HG03159 (cell line): ENCODE measurements at regions not wholly inside any gene's neighbourhood (a gene's known extent, or its start where the extent isn't known, plus 50 kb on each side); places are given as distances from the start of the nearest gene placed in this dataset.

Experiments
- ATAC-seq: cut with Tn5 transposase; IDR thresholded peaks from one replicate; pipeline ENCODE4 v1.9.1; 2021; ENCODE audit warnings: mild to moderate bottlenecking, moderate library complexity; ENCODE audit not compliant: unreplicated experiment

DNA sequence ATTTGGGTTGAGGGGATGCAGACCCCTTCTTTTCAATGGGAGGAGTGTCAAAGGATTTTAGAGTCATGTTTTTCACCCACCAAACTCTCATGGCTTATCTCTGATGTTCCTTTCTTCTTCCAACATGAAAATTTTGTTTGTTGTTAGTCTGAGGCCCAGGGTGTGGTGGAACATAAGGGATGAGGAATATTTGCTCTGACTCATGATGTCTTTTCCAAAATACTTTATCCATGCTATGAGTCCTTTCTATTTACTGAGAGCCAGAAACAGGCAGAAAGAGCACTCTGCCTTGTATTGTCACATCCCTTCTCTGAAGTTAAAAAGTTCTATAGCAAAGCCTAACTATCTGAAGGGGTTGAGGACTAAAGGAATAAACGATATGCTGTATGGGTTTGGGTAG lies 61.6 kb upstream of the GYPA start:
- no peak for ATAC-seq

DNA sequence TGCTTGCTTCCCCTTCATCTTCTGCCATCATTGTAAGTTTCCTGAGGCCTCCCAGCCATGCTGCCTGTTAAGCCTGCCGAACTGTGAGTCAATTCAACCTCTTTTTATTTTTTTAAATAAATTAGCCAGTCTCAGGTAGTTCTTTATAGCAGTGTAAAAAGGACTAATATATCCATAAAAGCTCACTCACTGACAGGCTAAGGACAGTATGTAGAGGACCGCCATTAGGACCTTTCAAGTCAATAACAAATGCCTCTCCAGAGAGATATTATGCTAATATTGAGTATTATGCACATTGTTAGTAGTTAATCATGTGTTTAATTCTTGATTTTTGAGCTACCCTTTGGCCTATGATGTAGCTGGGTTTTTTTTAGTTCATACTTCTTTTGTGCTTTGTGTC lies 62.6 kb upstream of the GYPA start:
- ATAC-seq: no peak

DNA sequence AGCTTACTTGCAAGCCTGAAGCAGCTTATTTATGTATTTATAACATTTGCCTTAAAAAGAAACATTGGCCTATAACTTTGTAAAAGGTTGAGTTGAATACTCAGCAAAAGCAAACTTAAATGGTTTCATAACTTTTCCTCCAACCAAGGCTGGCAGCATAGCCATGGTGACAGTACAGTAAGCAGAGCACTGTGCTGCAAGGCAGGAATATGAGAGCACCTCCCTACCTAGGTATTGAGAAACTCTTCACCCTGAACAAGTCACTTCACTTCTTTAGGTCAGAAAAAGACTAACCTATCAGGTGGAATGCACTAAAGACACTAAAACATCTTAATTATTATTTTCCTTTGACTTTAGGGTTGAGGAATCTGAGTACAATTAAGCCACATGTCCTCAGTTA lies 63.9 kb upstream of the GYPA start:
- no peak for ATAC-seq

DNA sequence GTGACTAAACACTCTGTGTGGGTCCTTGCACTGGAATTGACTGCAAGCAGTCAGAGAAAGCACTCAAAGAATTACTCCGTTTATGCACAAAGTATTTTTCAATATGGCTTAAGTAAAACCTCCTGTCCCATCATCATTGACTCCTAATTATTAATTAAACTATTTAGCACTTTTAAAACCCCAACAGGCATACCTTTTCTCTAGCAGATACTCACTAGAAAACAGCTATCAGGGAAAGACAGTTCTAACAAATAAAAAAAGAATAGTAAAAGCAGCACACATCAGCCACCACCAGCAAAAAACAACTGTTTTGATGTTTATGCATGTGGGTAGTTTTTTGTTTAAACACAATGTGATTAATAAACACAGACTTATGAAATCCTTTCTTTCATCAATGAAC lies 66.2 kb upstream of the GYPA start:
- no peak for ATAC-seq

DNA sequence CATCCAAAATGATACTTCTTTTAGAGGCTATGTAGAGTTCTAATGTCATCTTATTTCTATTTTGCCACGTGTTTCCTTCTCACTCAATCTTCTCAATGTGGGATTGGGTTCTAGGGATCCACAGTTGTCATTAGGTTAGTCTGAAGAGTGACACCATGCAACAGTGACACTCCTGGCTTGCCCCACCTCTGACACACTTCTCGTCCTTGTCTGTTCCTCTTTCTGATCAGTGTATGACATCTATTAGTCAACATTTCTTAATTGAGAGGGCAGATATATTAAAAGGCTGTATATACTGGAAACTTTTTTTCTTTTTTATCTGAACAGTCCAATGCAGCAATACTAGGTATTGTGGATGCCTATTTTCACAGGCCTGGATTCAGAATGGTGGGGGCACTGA lies 67.6 kb upstream of the GYPA start:
- ATAC-seq: no peak

DNA sequence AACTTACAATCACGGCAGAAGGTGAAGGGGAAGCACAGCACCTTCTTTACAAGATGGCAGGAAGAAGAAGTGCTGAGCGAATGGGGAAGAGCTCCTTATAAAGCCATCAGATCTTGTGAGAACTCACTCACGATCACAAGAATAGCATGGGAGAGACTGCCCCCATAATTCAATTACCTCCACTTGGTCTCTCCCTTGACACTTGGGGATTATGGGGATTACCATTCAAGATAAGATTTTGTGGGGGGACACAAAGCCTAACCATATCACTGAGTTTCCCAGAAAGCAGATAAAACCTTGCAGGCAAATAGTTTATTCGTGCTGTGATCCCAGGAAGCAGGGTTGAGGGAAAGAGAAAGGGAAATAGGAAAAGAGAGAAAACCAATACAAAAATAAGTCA lies 69.0 kb upstream of the GYPA start:
- no peak for ATAC-seq

DNA sequence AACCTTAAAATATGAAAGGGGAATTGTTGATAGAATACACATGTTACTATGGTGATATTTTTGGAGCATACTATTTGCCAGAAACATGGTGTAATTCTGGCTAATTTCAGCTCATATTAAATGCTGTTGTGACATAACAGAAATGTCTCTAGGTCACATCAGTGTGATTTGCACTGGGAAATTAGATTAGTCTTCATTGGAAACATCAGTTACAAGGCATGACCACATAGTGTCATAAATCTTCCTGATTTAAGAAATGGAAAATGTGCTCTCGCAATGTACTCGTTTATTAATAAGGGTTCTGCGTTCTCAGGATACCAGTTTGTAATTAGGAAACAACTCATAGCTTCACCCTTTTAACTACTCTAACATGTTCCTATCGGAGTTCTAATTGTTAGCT lies 72.9 kb upstream of the GYPA start:
- ATAC-seq: no peak

DNA sequence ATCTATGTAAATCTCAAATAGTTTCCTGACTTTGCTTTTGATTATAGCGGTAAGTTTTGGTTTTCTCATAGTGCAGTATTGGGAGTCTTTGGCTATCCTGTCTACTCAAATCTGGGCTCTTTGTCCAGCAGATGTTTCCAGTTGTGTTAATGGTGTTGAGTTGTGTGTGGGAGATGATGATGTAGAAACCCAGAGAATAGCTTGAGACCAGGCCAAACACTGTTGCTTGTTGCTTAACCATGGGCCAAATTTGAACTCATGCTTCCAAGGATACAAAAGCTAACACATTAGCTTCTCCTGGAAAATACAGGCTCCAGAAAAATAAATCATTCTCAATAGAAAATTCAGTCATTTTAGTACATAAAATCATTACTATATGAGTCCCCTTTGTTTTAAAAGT lies 82.6 kb upstream of the GYPA start:
- no peak for ATAC-seq

DNA sequence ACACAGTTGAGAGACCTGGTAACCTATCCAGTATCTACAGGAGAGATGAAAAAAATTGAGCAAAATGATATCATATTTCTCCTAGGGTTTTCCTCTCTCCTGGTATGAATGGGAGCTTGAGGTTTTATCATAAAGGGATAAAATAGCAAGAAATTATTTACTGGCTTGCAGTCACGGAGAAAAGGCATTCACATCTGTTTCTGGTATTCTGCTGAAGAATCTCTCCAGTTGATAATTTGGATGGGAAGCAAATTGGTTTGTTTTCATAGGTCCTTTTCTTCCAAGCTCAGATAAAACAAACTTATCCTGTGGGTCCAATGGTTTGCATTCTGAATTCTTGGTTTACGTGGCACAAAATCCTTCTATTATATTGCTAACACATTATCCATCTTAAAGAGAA lies 83.1 kb upstream of the GYPA start:
- no peak for ATAC-seq

DNA sequence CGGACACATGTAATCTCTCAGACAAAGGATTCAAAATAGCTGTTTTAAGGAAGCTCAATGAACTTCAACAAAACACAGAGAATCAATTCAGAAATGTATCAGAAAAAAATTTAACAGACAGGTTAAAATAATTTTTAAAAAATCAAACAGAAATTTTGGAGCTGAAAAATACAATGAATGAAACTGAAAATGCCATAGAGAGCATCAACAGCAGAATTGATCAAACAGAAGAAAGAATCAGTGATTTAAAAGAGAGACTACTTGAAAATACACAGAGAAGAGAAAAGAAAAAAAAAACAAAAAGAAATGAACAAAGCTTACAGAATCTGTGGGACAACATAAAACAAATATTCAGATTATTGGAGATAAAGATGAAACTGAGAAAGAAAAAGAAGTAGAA lies 118.8 kb upstream of the GYPA start:
- no peak for ATAC-seq

DNA sequence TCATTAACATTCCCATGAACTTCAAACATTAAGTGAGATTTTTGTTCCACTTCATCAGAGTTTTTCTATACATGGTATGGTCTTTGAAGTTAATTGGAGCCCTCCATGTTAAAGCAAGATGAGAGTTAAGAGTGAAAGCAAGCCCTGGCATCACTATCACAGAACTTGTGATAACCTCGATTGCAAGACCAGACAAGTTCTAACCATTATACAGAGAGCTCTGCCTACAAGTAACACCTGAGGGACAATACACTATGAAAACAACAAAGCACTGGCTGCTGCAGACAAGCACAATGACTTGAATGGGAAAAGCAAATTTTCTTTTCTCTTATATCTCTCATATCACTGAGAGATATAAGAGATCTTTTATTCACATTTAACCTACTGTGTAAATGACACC lies 126.6 kb upstream of the GYPA start:
- no peak for ATAC-seq

DNA sequence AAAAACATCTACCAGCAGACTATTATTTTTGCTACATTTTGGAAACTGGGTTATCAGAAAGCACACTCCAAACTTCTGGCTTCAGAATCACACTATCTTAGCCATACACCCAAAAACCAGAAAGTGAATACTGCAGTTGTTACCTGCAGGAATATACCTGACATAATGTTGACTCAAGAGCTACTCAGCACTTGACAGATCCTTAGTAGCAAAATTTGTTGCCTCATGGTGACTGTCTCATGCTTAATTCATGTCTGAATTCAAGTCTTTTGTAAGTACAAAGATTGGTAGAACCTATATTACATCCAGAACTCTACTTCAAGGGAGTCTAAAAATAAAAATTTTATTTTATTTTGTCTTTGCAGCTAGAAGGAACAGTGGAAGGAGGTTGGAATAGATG lies 140.2 kb upstream of the GYPA start:
- no peak for ATAC-seq

DNA sequence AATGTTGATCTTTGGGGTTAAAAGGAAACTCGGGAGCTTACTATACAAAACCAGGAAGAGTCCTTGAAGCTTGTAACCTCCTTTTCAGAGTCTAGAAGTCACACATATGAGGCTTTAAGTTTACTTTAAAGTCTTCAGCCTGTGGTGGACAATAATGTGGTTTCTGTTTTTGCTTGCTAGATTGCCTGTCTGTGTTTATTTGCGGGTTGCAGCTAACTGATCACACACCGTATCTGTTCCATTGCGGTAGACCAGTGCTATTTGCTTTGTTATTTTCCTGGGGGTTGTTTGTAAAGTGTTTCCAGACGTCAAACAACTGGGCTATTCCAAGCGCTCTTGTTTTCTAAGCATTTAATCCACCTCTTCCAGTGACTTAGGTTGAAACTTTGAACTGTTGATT lies 143.0 kb upstream of the GYPA start:
- ATAC-seq: no peak

DNA sequence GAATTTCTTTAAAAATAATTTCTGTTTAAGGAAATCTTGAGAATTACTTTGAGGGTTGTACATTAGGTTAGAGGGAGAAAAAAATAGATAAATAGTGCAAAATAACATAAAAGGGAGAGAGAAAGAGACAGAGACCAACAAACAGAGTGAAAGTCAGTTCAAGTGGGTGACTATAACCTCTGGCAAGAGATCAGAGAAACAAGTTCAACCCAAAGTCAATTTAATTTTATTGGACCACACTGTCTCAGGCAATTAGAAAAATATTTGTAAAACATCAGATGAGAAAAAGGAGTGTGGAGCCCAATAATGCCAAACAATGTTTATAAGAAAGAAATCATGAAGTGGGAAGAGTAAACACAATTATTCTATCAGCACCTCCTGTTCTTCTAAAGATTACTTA lies 143.5 kb upstream of the GYPA start:
- ATAC-seq: no peak

DNA sequence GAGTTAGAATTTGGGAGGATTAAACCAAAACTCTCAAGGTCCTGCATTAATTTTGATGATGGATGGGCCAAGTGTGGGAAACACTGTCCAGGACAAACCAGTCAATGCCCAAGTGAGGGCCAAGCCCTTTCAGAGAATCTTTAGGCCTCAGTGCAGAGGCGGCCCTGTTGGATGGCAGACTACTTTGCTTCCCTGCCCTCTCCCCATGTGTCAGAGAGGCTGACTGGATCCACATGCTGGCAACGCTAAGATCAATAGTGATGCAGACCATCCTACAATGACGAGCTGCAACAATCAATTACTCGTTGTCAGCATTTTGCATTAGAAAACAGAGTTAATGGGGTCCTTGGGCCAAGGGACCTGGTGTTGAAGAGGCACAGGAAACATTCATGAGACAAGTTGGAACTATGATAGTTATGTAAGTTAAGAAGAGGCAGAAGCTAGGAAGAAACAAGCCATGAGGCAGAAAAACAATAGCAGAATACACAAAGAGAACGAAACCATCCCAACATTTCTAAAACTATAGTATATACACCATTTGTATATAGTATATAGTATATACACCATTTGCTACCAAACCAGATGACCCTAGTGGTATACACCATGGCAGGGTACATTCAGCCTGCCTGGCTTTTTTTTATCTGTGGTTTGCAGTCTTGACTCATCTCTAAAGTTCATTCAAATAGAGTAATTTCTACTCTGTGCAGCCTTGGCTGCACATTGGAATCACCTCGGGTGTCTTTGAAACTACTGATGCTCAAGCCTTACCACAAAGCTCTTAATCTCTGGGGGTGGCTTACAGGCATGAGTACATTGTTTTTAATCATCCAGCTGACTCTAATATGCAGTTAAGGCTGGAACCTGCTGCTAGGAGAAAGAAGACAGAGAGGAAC lies 147.7 kb upstream of the GYPA start:
- peak; percentile 80 for ATAC-seq

DNA sequence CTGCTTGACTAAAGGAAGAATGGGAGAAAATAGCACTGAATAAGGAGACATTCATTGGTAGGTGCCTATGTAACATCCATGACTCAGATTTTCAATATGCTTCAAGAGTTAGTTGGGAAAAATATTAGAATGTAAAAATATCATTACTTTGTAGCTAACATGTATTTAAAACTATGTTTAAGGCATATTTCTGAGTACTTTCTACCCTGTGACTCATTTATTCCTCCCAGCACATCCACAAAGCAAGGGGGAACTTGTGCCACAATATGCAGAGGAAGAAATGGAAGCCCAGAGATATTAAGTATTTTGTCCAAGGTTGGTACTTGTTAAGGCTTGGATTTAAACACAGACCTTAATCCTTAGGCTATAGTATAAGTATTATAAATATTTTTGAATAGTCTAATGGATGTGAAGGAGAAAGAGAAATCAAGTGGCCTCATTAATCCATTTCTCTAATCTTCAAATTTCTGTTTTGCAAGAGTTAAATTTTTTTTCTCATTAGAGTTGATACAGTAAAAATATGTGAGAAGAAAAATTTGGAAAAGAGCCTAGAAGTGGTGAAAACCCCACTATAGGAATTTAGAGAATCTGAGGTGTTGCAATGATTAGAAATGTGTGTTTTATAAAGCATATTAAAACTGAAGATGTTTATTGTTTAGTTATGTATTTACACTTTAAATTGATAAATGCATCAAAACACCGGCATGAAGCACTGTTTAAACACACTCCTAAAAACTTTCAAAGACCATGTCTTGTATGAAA lies 149.3 kb upstream of the GYPA start:
- no peak for ATAC-seq

DNA sequence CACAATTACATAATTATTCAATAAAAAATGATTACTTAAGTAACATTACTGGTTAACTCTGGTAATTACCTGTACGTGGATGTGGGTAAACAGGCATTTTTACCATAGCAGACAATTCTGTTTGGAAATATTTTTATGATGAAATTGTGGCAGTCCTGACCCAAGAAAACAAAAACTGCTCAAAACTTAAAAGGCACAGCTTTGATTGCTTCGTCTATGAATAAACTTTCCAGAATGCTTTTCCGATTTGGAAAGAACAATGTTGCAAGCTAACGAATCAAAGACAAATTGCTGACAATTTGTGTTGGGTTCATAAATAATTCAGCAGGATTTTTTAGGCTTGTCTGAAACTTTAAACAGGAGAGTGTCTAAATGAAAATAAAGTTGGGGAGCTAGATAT lies 150.6 kb upstream of the GYPA start:
- no peak for ATAC-seq

DNA sequence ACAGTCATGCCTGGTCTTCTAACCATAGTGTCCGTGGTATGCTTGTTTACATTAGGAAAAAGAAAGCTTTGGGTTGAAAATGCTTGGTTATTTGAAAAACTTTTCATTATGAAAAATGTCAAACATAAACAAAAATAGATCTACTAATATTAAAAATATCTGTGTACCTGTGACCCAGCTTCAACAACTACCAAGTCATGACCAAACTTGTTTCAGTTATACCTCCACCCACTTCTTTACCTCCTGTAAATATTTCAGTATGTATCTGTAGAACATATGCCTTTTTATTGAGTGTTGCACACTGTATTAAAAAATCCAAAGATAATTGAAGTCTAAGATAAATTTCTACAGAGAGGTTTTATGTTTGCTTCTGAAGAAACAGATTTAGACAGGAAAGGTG lies 153.7 kb upstream of the GYPA start:
- no peak for ATAC-seq

DNA sequence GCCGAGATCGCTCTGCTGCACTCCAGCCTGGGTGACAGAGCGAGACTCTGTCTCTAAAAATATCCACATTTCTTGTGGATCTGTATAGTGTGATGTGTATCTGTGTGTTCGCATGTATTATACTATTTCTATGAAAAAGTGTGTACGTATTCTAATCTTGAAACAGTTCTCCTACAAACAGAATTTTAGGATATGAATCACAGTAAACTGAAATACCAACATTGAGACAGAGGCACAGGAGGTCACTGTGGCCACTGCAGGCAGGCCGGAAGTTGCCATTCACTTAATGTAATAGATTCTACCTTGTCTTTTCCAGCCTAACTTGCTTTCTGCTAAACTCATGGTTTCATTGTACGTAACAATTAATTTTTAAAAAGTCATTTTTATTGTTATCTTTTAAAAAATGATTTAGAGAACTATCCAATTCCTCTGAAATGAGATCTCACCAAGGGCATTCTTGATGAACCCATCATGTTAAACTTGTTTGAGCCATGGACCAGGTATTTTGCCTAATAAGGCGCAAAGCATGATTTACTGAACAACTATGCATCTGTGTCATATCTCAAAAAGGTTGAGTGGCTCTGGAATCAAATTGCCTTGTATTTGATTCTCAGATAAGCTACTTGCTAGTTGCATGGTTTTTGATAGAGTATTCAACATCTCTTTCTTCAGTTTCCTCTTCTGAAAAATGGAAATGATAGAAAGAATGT lies 154.9 kb upstream of the GYPA start:
- no peak for ATAC-seq

DNA sequence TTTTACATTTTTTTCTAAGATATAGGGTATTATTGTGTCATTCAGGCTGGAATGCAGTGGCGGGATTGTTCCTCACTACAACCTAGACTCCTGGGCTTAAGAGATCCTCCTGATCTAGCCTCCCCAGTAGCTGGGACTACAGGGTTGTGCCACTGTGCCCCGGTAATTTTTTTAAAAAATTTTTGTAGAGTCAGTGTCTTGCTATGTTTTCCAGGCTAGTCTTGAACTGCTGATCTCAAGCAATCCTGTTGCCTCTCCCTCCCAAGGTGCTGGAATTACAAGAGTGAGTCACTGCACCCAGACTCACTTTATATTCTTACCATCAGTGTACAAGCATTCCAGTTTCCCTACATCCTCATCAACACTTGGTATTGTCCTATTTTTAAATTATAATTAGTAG lies 156.4 kb upstream of the GYPA start:
- ATAC-seq: no peak

DNA sequence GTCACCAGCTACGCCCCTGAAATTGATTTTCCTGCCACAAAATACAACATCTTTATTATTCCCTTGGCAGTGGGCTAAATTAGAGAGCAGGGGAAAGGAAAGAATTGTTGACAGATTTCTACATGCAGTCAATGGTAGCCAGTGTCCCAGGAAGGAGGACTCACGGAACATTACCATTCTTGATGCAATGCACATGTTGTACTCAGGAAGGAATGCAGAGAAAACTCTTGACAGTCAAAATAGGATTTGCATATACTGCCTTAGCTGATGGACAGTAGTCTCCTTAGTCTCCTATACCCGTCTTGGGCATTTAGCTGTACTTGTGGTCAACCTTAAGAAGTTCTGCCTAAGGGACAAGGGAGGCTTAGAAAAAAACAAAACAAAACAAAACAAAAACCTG lies 158.0 kb upstream of the GYPA start:
- no peak for ATAC-seq

DNA sequence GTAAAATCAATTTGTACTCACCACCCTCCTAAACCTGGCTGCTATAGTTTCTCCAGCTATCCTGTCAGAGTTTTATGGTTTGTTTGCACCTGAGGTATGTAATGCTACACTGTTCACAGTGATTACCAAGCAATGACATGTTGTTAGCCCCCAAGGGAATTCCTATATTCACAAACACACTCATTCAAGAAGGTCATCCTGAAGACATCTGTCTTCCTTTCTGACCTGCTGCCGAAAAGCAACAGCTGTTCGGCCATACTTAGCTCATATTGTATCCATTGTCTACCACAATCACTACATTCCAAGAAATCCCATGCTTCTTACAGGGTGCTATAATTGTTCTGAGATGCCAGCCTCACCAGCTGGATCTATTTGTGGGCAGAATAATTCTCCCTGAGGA lies 160.1 kb upstream of the GYPA start:
- ATAC-seq: no peak
